A673 (cell line): ENCODE measurements at regions not wholly inside any gene's neighbourhood (a gene's known extent, or its start where the extent isn't known, plus 50 kb on each side); places are given as distances from the start of the nearest gene placed in this dataset.
A peak's percentile ranks its signal among the peaks of the same experiment; 100 is the strongest.

ENCODE experiments used
- BruUV-seq: library from RNA; stranded (reverse); fragments of 400-500 nt; replicated peaks from 2 replicates; lab custom pipeline; 2021; lab: Mats Ljungman, UMichigan
- CTCF ChIA-PET: fragments of 300-600 bp; sonication (Branson Sonifier 250); formaldehyde crosslinking; loops from one replicate; lab custom pipeline; 2022; ENCODE audit warnings: antibody characterized with exemption; lab: Charles Lee
- POLR2A ChIA-PET: fragments of 300-600 bp; sonication (Branson Sonifier 250); formaldehyde crosslinking; loops from one replicate; lab custom pipeline; 2022; ENCODE audit warnings: antibody characterized with exemption; ENCODE audit not compliant: low non-redundant PET; lab: Charles Lee
- DNase-seq: peaks from one replicate; pipeline ENCODE4 v3.0.0-alpha.2; 2015; ENCODE audit warnings: low spot score
- H3K27ac ChIP-seq: fragments of 200-600 bp; sonication (generic); 2 replicates; pipeline ENCODE4 v1.5.1; 2016; ENCODE audit warnings: mixed run types, low read depth, mild to moderate bottlenecking, mixed read lengths, antibody characterized with exemption, low read length; ENCODE audit not compliant: poor library complexity, severe bottlenecking
- H3K27me3 ChIP-seq: fragments of 200-600 bp; sonication (generic); replicated peaks from 2 replicates; pipeline ENCODE4 v1.6.1; 2017; ENCODE audit warnings: mixed run types, low read depth, mild to moderate bottlenecking, mixed read lengths, antibody characterized with exemption, low read length; ENCODE audit not compliant: insufficient read depth, poor library complexity
- H3K36me3 ChIP-seq: fragments of 200-600 bp; sonication (generic); 2 replicates; pipeline ENCODE4 v1.6.1; 2016; ENCODE audit warnings: mixed run types, mild to moderate bottlenecking, mixed read lengths, antibody characterized with exemption, low read length; ENCODE audit not compliant: insufficient read depth, poor library complexity, severe bottlenecking
- H3K4me1 ChIP-seq: fragments of 200-600 bp; sonication (generic); 2 replicates; pipeline ENCODE4 v1.6.1; 2017; ENCODE audit warnings: mixed run types, mild to moderate bottlenecking, mixed read lengths, antibody characterized with exemption, low read length; ENCODE audit not compliant: insufficient read depth, poor library complexity, severe bottlenecking
- H3K4me3 ChIP-seq: fragments of 200-600 bp; sonication (generic); 2 replicates; pipeline ENCODE4 v1.5.1; 2016; ENCODE audit warnings: low read depth, mixed run types, mild to moderate bottlenecking, mixed read lengths, low read length; ENCODE audit not compliant: poor library complexity, severe bottlenecking
- H3K9me3 ChIP-seq: fragments of 200-600 bp; sonication (generic); 2 replicates; pipeline ENCODE4 v1.6.1; 2016; ENCODE audit warnings: mixed run types, low read depth, mild to moderate bottlenecking, mixed read lengths, antibody characterized with exemption, low read length; ENCODE audit not compliant: poor library complexity, severe bottlenecking
- CTCF ChIP-seq: fragments of 300-800, 200-600 bp; sonication (generic); conservative IDR thresholded peaks from 2 replicates; pipeline ENCODE4 v1.5.1; 2017; ENCODE audit warnings: low read depth, mild to moderate bottlenecking, antibody characterized with exemption, low read length, moderate library complexity, mixed read lengths
- EZH2 ChIP-seq: fragments of 200-600 bp; sonication (generic); IDR thresholded peaks from 2 replicates; pipeline ENCODE4 v1.6.1; 2017; ENCODE audit warnings: borderline replicate concordance, low read depth, mild to moderate bottlenecking, mixed read lengths, antibody characterized with exemption, low read length; ENCODE audit not compliant: poor library complexity, severe bottlenecking
- intact Hi-C: fragments of 100-400 bp; cut with micrococcal nuclease; formaldehyde crosslinking; loops from one replicate; pipeline ENCODE4 v1.10.0; 2022; ENCODE audit not compliant: unreplicated experiment

GRCh38 chr3:26196781-26197180 lies 406.9 kb downstream of the OXSM start:
- Histone ChIP-seq H3K36me3 (no peaks in the 10 kb centered on the region), H3K27ac (no peak overlapping the region), H3K27me3 (no peaks in the 10 kb centered on the region), H3K4me1 (no peaks in the 10 kb centered on the region), H3K9me3 (peaks cover 4% of the 10 kb centered on the region), H3K4me3 (no peak overlapping the region)
- no peak for DNase-seq
- ChIA-PET CTCF (no interaction called here), POLR2A (no interaction called here)
- BruUV-seq: no TSS peak
- intact Hi-C loops: no loop called here
- no peak for TF ChIP-seq CTCF
- no peak for TF ChIP-seq EZH2

- Histone ChIP-seq H3K27me3 (no peaks in the 10 kb centered on the region), H3K4me1 (no peaks in the 10 kb centered on the region)
Observed at GRCh38 chr3:26198609-26199008, 408.7 kb downstream of the OXSM start.

GRCh38 chr3:26202169-26202568 lies 412.3 kb downstream of the OXSM start:
- no peaks in the 10 kb centered on the region for H3K4me1 ChIP-seq
- no peaks in the 10 kb centered on the region for H3K27me3 ChIP-seq
- no TSS peak for BruUV-seq
- CTCF ChIA-PET: no interaction called here
- H3K4me3 ChIP-seq: no peak overlapping the region
- TF ChIP-seq EZH2 (no peak), CTCF (no peak)
- H3K36me3 ChIP-seq: no peaks in the 10 kb centered on the region
- intact Hi-C loops: no loop called here
- POLR2A ChIA-PET: no interaction called here
- peaks cover 4% of the 10 kb centered on the region for H3K9me3 ChIP-seq
- no peak overlapping the region for H3K27ac ChIP-seq
- DNase-seq: no peak

More at GRCh38 chr3:26198609-26199008, 408.7 kb downstream of the OXSM start:
- TF ChIP-seq EZH2 (no peak), CTCF (no peak)
- H3K9me3 ChIP-seq: peaks cover 4% of the 10 kb centered on the region
- CTCF ChIA-PET: no interaction called here
- DNase-seq: peak; percentile 1
- intact Hi-C loops: no loop called here
- H3K27ac ChIP-seq: no peak overlapping the region
- no TSS peak for BruUV-seq
- POLR2A ChIA-PET: no interaction called here
- H3K4me3 ChIP-seq: no peak overlapping the region
- no peaks in the 10 kb centered on the region for H3K36me3 ChIP-seq
